HL-60 (cell line): ENCODE measurements at regions not wholly inside any gene's neighbourhood (a gene's known extent, or its start where the extent isn't known, plus 50 kb on each side); places are given as distances from the start of the nearest gene placed in this dataset.

ENCODE experiments used
- CTCF ChIP-seq: IDR thresholded peaks from one replicate; pipeline ENCODE4 v1.5.1; 2011; ENCODE audit warnings: low read length, control low read depth, inconsistent platforms; ENCODE audit not compliant: insufficient read depth
- GABPA ChIP-seq: IDR thresholded peaks from 2 replicates; pipeline ENCODE4 v1.6.1; 2012; ENCODE audit warnings: low read depth
- REST ChIP-seq: IDR thresholded peaks from 2 replicates; pipeline ENCODE4 v1.6.1; 2012; ENCODE audit warnings: low read depth; ENCODE audit not compliant: insufficient replicate concordance
- SPI1 ChIP-seq: IDR thresholded peaks from 2 replicates; pipeline ENCODE4 v1.6.1; 2012; ENCODE audit warnings: low read depth, mild to moderate bottlenecking, borderline replicate concordance

- TF ChIP-seq CTCF: no peak
- TF ChIP-seq REST: no peak
- TF ChIP-seq SPI1: no peak
- TF ChIP-seq GABPA: no peak
Observed at GRCh38 chr14:54194501-54194900, 202.3 kb upstream of the CDKN3 start.
